ENCODE measurements at regions not wholly inside any gene's neighbourhood (a gene's known extent, or its start where the extent isn't known, plus 50 kb on each side); places are given as distances from the start of the nearest gene placed in this dataset.

- H3K27me3 Mint-ChIP-seq = peaks cover 0 to 1% of the 10 kb centered on the region in 2 donors
- Histone ChIP-seq H3K9me3 (ENCODE audit: low read length) (no peaks in the 10 kb centered on the region), H3K4me3 (ENCODE audit: low read length) (no peak overlapping the region), H3K4me1 (ENCODE audit: insufficient read depth, low read length) (no peaks in the 10 kb centered on the region), H3K27ac (ENCODE audit: low read depth, low read length) (no peak overlapping the region), H3K36me3 (ENCODE audit: insufficient read depth, low read length) (no peaks in the 10 kb centered on the region), H3K27me3 (ENCODE audit: insufficient read depth, low read length, poor library complexity, severe bottlenecking) (no peaks in the 10 kb centered on the region)
- peaks cover 0 to 2% (median 0%) of the 10 kb centered on the region in 5 donors for H3K9me3 Mint-ChIP-seq
- POLR2A ChIA-PET = no interaction called here
- H3K4me3 Mint-ChIP-seq = no peak overlapping the region
- no peaks in the 10 kb centered on the region for H3K36me3 Mint-ChIP-seq
- no peak overlapping the region for H3K27ac Mint-ChIP-seq
- DNase-seq = no peak
- CTCF ChIA-PET = no interaction called here
- no peaks in the 10 kb centered on the region for H3K4me1 Mint-ChIP-seq
Measured at GRCh38 chr20:39829661-39830060, 859.4 kb downstream of the MAFB start.

- Histone ChIP-seq H3K27ac (ENCODE audit: low read depth, low read length) (no peak overlapping the region), H3K4me3 (ENCODE audit: low read length) (no peak overlapping the region), H3K9me3 (ENCODE audit: low read length) (no peaks in the 10 kb centered on the region), H3K36me3 (ENCODE audit: insufficient read depth, low read length) (no peaks in the 10 kb centered on the region), H3K27me3 (ENCODE audit: insufficient read depth, low read length, poor library complexity, severe bottlenecking) (no peaks in the 10 kb centered on the region), H3K4me1 (ENCODE audit: insufficient read depth, low read length) (no peaks in the 10 kb centered on the region)
- H3K9me3 Mint-ChIP-seq = peaks cover 0 to 2% (median 0%) of the 10 kb centered on the region in 5 donors
- no peak for DNase-seq
- no peaks in the 10 kb centered on the region for H3K4me1 Mint-ChIP-seq
- ChIA-PET CTCF (no interaction called here), POLR2A (no interaction called here)
- no peak overlapping the region for H3K27ac Mint-ChIP-seq
- H3K27me3 Mint-ChIP-seq = peaks cover 0 to 3% of the 10 kb centered on the region in 2 donors
- H3K4me3 Mint-ChIP-seq = no peak overlapping the region
- H3K36me3 Mint-ChIP-seq = no peaks in the 10 kb centered on the region
Measured at GRCh38 chr20:39829256-39829655, 859.8 kb downstream of the MAFB start.

GRCh38 chr20:39825950-39826349, 863.1 kb downstream of the MAFB start:
- H3K4me3 Mint-ChIP-seq = no peak overlapping the region
- H3K9me3 Mint-ChIP-seq = no peaks in the 10 kb centered on the region
- ChIA-PET POLR2A (no interaction called here), CTCF (no interaction called here)
- Histone ChIP-seq H3K4me1 (ENCODE audit: insufficient read depth, low read length) (no peaks in the 10 kb centered on the region), H3K9me3 (ENCODE audit: low read length) (no peaks in the 10 kb centered on the region), H3K4me3 (ENCODE audit: low read length) (no peak overlapping the region), H3K36me3 (ENCODE audit: insufficient read depth, low read length) (no peaks in the 10 kb centered on the region), H3K27ac (ENCODE audit: low read depth, low read length) (no peak overlapping the region), H3K27me3 (ENCODE audit: insufficient read depth, low read length, poor library complexity, severe bottlenecking) (no peaks in the 10 kb centered on the region)
- H3K27ac Mint-ChIP-seq = no peak overlapping the region
- no peaks in the 10 kb centered on the region for H3K4me1 Mint-ChIP-seq
- H3K27me3 Mint-ChIP-seq = peaks cover 0 to 3% of the 10 kb centered on the region in 2 donors
- no peak for DNase-seq
- H3K36me3 Mint-ChIP-seq = no peaks in the 10 kb centered on the region

GRCh38 chr20:39825524-39825923, 863.4 kb downstream of the DHX35 start:
- DNase-seq = no peak
- H3K36me3 ChIP-seq (ENCODE audit: insufficient read depth, low read length) = no peaks in the 10 kb centered on the region
- H3K27me3 Mint-ChIP-seq = peaks cover 0 to 3% of the 10 kb centered on the region in 2 donors
- no peaks in the 10 kb centered on the region for H3K36me3 Mint-ChIP-seq
- no peaks in the 10 kb centered on the region for H3K4me1 ChIP-seq (ENCODE audit: insufficient read depth, low read length)
- H3K27ac Mint-ChIP-seq = no peak overlapping the region
- ChIA-PET POLR2A (no interaction called here), CTCF (no interaction called here)
- H3K9me3 ChIP-seq (ENCODE audit: low read length) = no peaks in the 10 kb centered on the region
- no peak overlapping the region for H3K27ac ChIP-seq (ENCODE audit: low read depth, low read length)
- no peak overlapping the region for H3K4me3 ChIP-seq (ENCODE audit: low read length)
- H3K4me3 Mint-ChIP-seq = no peak overlapping the region
- no peaks in the 10 kb centered on the region for H3K9me3 Mint-ChIP-seq
- no peaks in the 10 kb centered on the region for H3K4me1 Mint-ChIP-seq
- H3K27me3 ChIP-seq (ENCODE audit: insufficient read depth, low read length, poor library complexity, severe bottlenecking) = no peaks in the 10 kb centered on the region

GRCh38 chr20:39823224-39823623, 861.1 kb downstream of the DHX35 start:
- Mint-ChIP-seq H3K9me3 (no peaks in the 10 kb centered on the region), H3K36me3 (no peaks in the 10 kb centered on the region), H3K4me3 (no peak overlapping the region), H3K27me3 (peaks cover 0 to 3% of the 10 kb centered on the region in 2 donors), H3K4me1 (no peaks in the 10 kb centered on the region), H3K27ac (no peak overlapping the region)
- CTCF ChIA-PET = no interaction called here
- POLR2A ChIA-PET = no interaction called here
- H3K27me3 ChIP-seq (ENCODE audit: insufficient read depth, low read length, poor library complexity, severe bottlenecking) = no peaks in the 10 kb centered on the region
- no peak overlapping the region for H3K4me3 ChIP-seq (ENCODE audit: low read length)
- no peak for DNase-seq
- H3K9me3 ChIP-seq (ENCODE audit: low read length) = no peaks in the 10 kb centered on the region
- no peaks in the 10 kb centered on the region for H3K4me1 ChIP-seq (ENCODE audit: insufficient read depth, low read length)
- no peak overlapping the region for H3K27ac ChIP-seq (ENCODE audit: low read depth, low read length)
- H3K36me3 ChIP-seq (ENCODE audit: insufficient read depth, low read length) = no peaks in the 10 kb centered on the region

GRCh38 chr20:39822667-39823066, 860.5 kb downstream of the DHX35 start:
- Mint-ChIP-seq H3K36me3 (no peaks in the 10 kb centered on the region), H3K27ac (no peak overlapping the region), H3K4me3 (no peak overlapping the region), H3K27me3 (peaks cover 0 to 3% of the 10 kb centered on the region in 2 donors), H3K4me1 (no peaks in the 10 kb centered on the region), H3K9me3 (no peaks in the 10 kb centered on the region)
- Histone ChIP-seq H3K4me3 (ENCODE audit: low read length) (no peak overlapping the region), H3K36me3 (ENCODE audit: insufficient read depth, low read length) (no peaks in the 10 kb centered on the region), H3K9me3 (ENCODE audit: low read length) (no peaks in the 10 kb centered on the region), H3K27me3 (ENCODE audit: insufficient read depth, low read length, poor library complexity, severe bottlenecking) (no peaks in the 10 kb centered on the region), H3K4me1 (ENCODE audit: insufficient read depth, low read length) (no peaks in the 10 kb centered on the region), H3K27ac (ENCODE audit: low read depth, low read length) (no peak overlapping the region)
- POLR2A ChIA-PET = no interaction called here
- no peak for DNase-seq
- CTCF ChIA-PET = no interaction called here

GRCh38 chr20:39813190-39813829, 851.2 kb downstream of the DHX35 start:
- Mint-ChIP-seq H3K4me3 (no peak overlapping the region), H3K4me1 (no peaks in the 10 kb centered on the region), H3K36me3 (no peaks in the 10 kb centered on the region), H3K27ac (no peak overlapping the region), H3K27me3 (peaks cover 0 to 1% of the 10 kb centered on the region in 2 donors), H3K9me3 (no peaks in the 10 kb centered on the region)
- Histone ChIP-seq H3K4me1 (ENCODE audit: insufficient read depth, low read length) (no peaks in the 10 kb centered on the region), H3K27ac (ENCODE audit: low read depth, low read length) (no peak overlapping the region), H3K9me3 (ENCODE audit: low read length) (no peaks in the 10 kb centered on the region), H3K36me3 (ENCODE audit: insufficient read depth, low read length) (no peaks in the 10 kb centered on the region), H3K27me3 (ENCODE audit: insufficient read depth, low read length, poor library complexity, severe bottlenecking) (no peaks in the 10 kb centered on the region), H3K4me3 (ENCODE audit: low read length) (no peak overlapping the region)
- no peak for DNase-seq
- POLR2A ChIA-PET = no interaction called here
- CTCF ChIA-PET = no interaction called here

- Histone ChIP-seq H3K4me1 (ENCODE audit: insufficient read depth, low read length) (no peaks in the 10 kb centered on the region), H3K36me3 (ENCODE audit: insufficient read depth, low read length) (no peaks in the 10 kb centered on the region), H3K4me3 (ENCODE audit: low read length) (no peak overlapping the region), H3K27ac (ENCODE audit: low read depth, low read length) (no peak overlapping the region), H3K9me3 (ENCODE audit: low read length) (no peaks in the 10 kb centered on the region), H3K27me3 (ENCODE audit: insufficient read depth, low read length, poor library complexity, severe bottlenecking) (no peaks in the 10 kb centered on the region)
- no peaks in the 10 kb centered on the region for H3K36me3 Mint-ChIP-seq
- H3K4me3 Mint-ChIP-seq = no peak overlapping the region
- ChIA-PET CTCF (interaction anchor here (0.6 kb wide), 1 partner anchor 19 kb away, joined by 3 read pairs; no protein-coding TSS in a partner anchor), POLR2A (no interaction called here)
- H3K27ac Mint-ChIP-seq = no peak overlapping the region
- DNase-seq = no peak
- no peaks in the 10 kb centered on the region for H3K9me3 Mint-ChIP-seq
- H3K4me1 Mint-ChIP-seq = no peaks in the 10 kb centered on the region
- H3K27me3 Mint-ChIP-seq = peaks cover 0 to 1% of the 10 kb centered on the region in 2 donors
Measured at GRCh38 chr20:39812116-39812515, 850.0 kb downstream of the DHX35 start.

GRCh38 chr20:39810309-39810708, 848.2 kb downstream of the DHX35 start:
- H3K4me1 ChIP-seq (ENCODE audit: insufficient read depth, low read length) = no peaks in the 10 kb centered on the region
- no peaks in the 10 kb centered on the region for H3K36me3 Mint-ChIP-seq
- H3K27me3 ChIP-seq (ENCODE audit: insufficient read depth, low read length, poor library complexity, severe bottlenecking) = no peaks in the 10 kb centered on the region
- H3K4me1 Mint-ChIP-seq = no peaks in the 10 kb centered on the region
- H3K36me3 ChIP-seq (ENCODE audit: insufficient read depth, low read length) = no peaks in the 10 kb centered on the region
- H3K27me3 Mint-ChIP-seq = peaks cover 0 to 1% of the 10 kb centered on the region in 2 donors
- H3K4me3 ChIP-seq (ENCODE audit: low read length) = no peak overlapping the region
- POLR2A ChIA-PET = no interaction called here
- H3K27ac ChIP-seq (ENCODE audit: low read depth, low read length) = no peak overlapping the region
- CTCF ChIA-PET = interaction anchor here (0.7 kb wide), 1 partner anchor 13 kb away, joined by 3 read pairs; no protein-coding TSS in a partner anchor
- H3K27ac Mint-ChIP-seq = no peak overlapping the region
- H3K9me3 ChIP-seq (ENCODE audit: low read length) = no peaks in the 10 kb centered on the region
- H3K4me3 Mint-ChIP-seq = no peak overlapping the region
- H3K9me3 Mint-ChIP-seq = peaks cover 0 to 2% (median 0%) of the 10 kb centered on the region in 5 donors
- no peak for DNase-seq
